ENCODE measurements at regions not wholly inside any gene's neighbourhood (a gene's known extent, or its start where the extent isn't known, plus 50 kb on each side); places are given as distances from the start of the nearest gene placed in this dataset.
"Not testable (repeated sequence)": the region's sequence is repeated elsewhere in the genome, so short reads cannot be mapped to it uniquely, and the experiment has no call there.

DNA sequence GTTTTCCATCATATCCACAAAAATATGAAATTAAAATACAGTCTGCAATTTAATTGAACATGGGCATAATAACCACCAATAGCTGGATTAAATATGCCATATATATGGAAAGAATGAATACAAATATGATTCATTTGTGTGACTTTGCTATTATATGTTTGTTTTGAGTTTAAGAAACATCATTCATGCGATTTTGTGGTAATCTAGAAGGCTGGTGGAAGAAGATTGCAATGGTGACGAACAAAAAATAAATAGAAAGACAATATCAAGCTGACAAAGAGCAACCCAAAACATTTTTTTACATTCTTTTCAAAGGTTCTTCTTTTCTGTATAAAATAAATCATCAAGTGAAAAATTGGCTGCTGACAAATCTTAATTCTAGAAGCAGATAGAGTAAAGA, 610.0 kb downstream of the MAT2B start:
- DNase-seq (ENCODE audit: low spot score) = no peak

DNA sequence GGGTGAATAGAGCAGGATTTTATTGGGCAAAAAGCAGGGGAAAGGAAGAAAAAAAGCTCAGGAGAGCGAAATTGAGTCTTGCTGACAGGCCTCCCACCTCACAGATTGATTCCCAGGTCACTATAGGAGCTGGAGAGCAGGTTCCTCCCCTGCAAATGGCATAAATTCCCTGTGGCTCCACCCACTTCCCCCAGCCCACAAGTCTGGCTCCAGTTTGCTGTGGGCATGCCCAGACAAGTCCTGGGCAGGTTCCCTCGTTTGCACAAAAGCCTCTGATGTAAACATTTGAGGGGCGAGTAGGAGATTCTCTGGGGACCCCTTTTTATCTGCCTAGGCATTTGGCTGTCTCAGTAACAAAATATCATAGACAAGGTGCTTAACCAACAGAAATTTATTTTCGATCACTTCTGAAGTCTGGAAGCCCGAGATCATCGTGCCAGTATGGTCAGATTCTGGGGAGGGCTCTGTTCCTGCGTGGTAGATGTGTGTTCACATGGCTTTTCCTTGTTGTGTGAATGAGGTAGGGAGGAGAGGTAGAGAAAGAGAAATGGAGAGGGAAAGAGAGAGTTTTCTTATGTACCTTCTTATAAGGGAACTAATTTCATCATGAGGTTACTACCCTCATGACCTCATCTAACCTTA, 614.5 kb downstream of the MAT2B start:
- DNase-seq (ENCODE audit: low spot score) = no peak

DNA sequence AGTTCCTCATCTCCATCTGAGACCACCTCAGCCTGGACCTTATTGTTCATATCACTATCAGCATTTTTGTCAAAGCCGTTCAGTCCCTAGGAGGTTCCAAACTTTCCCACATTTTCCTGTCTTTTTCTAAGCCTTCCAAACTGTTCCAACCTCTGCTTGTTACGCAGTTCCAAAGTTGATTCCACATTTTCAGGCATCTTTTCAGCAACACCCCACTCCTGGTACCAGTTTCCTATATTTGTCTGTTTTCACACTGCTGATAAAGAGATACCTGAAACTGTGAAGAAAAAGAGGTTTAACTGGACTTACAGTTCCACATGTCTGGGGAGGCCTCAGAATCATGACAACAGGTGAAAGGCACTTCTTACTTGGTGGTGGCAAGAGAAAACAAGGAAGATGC, 622.1 kb downstream of the MAT2B start:
- no peak for DNase-seq (ENCODE audit: low spot score)

DNA sequence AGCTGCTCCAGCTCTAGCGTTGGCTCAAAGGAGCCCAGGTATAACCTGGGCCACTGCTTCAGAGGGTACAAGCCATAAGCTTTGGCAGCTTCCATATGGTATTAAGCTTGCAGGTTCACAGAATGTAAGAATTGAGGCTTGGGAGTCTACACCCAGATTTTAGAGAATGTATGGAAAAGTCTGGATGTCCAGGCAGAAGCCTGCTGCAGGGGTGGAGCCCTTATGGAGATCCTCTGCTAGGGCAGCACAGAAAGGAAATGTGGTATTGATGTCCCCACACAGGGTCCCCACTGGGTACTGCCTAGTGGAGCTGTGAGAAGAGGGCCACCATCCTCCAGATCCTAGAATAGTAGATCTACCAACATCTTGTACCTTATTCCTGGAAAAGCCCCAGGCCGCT, 626.9 kb downstream of the MAT2B start:
- DNase-seq (ENCODE audit: low spot score) = no peak

DNA sequence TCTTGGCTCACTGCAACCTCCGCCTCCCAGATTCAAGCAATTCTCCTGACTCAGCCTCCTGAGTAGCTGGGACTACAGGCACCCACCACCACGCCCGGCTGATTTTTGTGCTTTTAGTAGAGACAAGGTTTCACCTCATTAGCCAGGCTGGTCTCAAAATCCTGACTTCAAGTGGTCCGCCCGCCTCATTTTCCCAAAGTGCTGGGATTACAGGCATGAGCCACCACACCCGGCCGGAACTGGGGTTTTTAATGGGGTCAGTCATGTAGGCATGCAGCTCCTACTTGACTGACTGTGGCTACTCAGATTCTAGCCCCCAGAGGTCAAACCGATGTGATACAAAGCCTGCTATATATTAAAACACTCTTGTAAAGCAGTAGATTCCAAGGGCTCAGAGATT, 631.7 kb downstream of the MAT2B start:
- DNase-seq (ENCODE audit: low spot score) = no peak

DNA sequence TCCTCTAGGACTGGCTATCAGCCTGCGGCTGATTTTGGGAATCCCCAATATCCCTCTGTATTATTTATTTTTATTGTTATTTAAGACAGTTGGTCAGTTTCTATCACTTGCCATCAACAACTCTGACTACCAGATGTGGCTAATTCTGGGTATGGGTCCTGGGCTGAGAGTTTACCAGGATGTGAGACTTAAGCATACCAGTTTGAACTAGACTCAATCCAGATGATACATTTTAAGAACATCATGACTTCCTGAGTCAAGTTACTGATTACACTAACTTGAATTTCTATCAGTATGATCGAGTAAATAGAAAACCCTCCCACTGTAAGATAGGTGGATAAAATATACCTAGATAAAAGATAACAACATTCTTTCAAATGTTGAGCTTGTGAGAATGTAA, 634.0 kb downstream of the MAT2B start:
- DNase-seq (ENCODE audit: low spot score) = no peak

DNA sequence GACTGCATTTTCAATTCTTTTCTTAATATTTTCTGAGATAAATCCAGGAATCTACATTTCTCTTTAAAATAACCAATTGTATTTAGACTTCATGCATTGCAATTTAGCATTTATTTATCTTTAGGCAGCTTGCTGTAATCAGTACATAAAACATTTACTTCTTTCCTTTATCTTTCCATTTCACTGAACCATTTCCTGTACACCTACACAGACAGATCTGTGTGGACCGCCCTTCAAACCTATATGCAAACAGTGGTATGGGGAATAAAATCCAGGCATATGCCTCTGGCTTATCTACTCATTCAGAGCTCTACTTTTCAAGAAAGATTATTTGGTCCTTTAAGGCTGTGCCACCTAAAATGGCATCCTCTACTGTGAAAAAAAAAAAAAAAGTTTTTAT, 640.0 kb downstream of the MAT2B start:
- no peak for DNase-seq (ENCODE audit: low spot score)

DNA sequence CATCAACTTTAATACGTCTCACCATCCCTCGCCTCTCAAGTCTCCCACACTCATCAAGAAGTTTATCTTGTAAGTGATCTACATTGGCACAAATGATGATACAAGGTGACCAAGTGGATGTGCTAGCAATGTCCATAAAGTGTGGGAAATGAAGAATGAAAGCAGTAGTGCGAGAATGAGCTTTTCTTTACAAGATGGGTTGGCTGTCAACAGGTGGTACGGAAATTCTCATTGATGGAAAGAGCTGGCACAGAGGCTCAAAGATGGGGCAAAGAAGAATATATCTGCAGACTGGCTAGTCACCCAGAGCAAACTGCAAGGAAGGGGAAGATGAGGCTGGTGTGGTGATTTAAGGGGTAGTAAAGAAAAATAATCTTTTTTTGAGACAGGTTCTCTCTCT, 640.8 kb downstream of the MAT2B start:
- no peak for DNase-seq (ENCODE audit: low spot score)

DNA sequence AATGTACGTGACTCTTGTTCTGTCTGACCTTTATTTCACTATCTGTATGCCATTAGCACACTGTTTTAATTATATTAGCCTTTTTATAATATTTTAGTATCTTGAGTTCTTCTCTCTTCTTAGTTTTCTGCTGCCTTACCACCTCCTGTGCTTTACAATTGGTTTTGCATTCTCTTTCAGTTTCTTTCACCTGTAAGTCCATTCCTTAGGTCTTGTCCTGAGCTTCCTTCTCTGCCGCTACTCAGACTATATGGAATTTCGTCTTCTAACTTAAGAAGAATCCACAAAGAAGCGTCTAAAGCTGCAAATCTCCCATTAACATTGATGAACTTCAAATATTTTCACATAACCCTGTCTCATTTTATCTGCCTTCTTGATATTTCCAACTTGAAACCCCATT, 642.9 kb downstream of the MAT2B start:
- DNase-seq (ENCODE audit: low spot score) = no peak

DNA sequence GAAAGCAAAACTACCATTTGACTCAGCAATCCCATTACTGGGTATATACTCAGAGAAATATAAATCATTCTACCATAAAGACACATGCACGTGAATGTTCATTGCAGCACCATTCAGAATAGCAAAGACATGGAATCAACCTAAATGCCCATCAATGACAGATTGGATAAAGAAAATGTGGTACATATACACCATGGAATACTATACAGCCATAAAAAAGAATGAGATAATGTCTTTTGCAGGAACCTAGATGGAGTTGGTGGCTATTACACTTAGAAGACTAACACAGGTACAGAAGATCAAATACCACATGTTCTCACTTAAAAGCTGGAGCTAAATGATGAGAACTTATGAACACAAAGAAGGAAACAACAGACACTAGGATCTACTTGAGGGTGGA, 647.1 kb downstream of the MAT2B start:
- not testable (repeated sequence) for DNase-seq (ENCODE audit: low spot score)

DNA sequence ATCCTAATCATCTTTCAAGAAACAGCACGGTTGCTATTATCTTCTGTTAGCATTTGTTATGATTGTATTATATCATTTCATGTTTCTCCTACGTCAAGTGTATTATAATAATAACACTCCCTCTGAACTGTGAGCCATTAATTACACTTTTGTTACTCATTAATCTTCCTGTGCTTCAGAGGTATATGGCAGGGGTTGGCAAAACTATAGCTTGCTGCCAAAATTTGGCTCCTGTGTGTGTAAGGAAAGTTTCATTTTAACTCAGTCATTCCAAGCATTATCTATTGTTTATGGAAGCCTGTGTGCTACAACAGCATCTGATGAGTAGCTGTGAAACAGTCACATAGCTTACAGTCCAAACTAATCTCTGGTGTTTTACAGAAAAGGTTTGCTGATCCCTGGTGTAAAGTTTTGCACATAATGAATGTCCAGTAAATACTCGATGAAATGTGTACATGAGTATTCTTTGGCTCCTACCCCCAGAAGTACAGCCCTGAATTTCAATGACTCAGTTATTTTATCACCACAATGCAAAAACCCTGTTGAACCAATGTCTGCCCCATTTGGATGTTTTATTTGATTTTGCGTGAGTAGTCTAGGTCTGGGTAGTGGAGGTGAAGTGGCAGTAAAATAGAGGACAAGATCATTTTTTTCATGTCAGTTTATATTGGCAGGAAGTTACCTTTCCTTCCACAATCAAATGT, 648.2 kb downstream of the MAT2B start:
- no peak for DNase-seq (ENCODE audit: low spot score)

DNA sequence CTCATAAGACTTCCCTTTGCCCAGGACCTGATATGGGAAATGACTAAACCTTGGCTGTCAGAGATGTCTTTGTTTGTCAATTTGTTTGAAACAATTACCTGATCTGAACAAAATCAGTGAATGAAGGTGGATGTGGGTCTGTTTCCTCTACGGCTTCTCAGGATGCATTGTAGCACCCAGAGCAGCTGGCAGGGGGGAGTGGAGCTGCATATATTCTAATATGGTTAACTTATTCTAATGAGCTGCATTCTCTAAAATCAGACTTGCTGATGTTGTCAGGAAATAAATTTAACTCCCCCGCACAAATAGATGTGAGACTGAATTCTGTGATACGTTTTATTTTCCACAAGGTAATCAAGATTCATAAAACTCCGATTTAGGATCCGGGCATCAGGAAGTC, 665.4 kb downstream of the MAT2B start:
- no peak for DNase-seq (ENCODE audit: low spot score)

DNA sequence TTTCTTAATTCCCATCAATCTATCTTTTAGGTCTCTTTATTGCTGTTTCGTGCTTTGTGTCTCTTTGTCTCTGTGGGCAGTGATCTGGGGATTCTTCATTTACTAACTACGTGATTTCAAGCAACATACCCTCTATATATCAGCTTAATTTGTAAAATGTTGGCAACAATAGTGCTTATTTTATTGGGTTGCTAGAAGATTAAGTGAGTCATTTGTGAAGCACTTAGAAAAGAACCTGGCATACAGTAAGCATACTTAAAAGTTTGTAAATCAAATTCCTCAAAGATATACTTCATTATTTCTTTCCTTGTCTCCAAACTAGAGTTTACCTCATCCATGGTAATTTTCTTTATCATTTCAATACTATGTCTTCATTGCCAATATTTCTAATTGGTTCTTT, 669.7 kb downstream of the MAT2B start:
- no peak for DNase-seq (ENCODE audit: low spot score)

DNA sequence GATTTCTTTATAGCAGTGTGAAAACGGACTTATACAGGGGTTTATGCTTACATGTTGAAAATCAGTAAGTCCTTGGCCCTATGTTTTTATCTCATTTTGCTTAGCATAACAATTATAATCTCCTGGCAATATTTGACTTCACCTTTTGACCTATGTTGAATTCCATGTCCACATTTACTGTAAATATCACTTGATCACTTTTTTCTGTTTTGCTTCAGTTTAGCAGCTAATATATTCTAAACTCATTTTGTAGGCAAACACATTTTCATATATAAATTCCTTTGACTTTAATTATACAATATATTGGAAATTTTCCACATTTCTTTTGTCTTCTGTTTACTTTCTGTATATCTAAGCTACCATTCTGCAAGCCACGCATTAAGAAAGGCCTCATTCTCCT, 674.0 kb downstream of the MAT2B start:
- no peak for DNase-seq (ENCODE audit: low spot score)

DNA sequence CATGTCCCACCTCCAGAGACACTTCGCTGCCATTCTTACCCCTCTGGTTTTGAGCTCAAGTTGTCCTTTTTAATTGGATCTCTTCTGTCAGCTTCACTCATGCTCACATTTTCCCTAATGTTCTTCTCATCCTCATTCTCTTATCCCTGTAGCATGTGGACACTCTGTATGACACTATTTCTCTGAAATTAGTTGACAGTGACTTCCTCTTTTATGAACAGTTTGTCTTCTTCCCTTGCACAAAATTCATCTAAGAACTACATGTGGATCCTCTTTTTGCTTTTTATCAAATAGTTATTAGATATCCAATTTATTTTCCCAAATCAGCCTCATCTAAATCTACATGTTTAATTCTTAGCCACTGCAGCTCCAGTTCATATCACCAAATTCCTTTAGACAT, 676.2 kb downstream of the MAT2B start:
- DNase-seq (ENCODE audit: low spot score) = no peak

DNA sequence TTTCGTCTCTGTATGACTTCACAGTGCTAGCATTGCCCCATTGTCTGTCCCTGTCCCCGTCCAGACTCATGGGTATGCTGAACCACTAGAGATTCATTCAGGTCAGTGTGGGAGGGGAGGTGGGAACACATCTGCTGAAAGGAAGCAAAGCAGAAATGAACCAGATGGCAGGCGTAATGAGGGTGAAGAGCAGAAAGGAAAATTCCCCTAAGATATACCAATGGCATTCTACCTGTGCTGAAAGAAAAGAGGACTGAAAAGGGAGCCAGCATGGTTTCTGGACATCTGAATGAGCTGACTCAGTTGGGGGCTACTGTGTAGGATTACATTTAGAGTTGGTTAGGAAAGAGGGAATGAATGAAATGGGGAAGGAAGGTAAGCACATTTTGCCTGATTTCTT, 678.7 kb downstream of the MAT2B start:
- no peak for DNase-seq (ENCODE audit: low spot score)

DNA sequence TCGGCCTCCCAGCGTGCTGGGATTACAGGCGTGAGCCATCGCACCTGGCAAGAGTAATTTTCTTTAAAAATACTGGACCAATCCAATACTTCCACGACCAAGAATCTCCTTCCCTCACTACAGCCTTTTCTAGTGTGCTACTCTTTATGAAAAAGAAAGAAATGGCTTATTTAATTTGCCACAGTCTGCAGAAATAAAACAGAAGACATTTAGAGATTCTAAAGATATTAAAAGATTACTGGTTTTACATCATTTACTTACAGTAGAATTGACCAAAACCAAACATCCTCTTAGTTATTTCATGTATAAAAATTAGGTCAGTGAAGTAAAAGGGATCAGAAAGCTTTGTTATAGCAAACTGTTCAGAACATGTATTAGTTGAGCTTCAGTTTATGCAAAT, 679.6 kb downstream of the MAT2B start:
- DNase-seq (ENCODE audit: low spot score) = no peak

DNA sequence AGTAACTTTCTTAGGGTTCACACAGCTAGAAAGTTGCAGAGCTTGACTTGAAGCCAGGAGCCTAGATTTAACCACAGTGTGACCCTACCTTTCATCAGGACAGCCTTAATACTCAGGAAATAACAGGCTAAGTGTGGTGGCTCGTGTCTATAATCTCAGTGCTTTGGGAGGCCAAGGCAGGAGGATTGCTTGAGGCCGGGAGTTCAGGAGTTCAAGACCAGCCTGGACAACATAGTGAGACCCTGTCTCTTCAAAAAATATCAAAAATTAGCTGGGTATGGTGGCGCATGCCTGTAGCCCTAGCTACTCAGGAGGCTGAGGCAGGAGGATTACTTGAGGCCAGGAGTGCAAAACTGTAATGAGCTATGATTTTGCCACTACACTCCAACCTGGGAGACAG, 681.1 kb downstream of the MAT2B start:
- no peak for DNase-seq (ENCODE audit: low spot score)

DNA sequence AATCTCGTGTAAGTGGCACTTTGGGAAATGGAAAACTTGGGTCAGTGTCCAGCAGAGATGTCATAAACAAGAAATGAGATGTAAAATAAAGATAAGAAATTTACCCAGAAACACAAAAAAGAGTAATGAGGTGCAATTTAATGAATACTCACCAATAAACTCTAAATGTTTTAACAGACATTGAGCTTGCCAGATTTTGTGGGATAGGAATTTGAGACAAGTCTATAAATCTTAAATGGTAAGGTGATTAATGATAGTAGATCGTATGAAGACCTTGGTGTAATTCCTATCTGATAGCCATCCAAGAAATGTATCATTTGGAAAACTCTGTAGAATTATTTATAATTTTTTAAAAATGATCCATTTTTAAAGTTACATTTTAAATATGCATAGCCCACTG, 682.4 kb downstream of the MAT2B start:
- DNase-seq (ENCODE audit: low spot score) = no peak

DNA sequence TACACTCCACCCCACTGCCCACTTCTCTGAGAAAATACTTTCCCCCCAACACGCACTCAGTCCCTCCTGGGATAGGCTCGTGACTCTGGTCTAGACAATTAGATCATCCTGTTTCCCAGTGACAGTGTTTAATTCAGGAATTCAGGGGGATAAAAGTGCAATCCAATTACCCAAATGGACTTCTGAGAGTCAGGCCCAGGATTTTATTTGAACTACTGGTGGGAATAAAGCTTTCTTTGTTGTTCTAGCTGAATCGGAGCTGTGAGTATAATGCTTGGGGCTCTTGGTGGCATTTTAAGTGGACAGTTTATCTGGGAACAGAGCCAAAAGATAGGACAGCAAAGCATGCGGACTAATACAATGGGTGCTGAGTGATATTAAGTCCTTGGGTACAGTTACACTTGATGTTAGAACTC, 683.3 kb downstream of the MAT2B start:
- DNase-seq (ENCODE audit: low spot score) = no peak

DNA sequence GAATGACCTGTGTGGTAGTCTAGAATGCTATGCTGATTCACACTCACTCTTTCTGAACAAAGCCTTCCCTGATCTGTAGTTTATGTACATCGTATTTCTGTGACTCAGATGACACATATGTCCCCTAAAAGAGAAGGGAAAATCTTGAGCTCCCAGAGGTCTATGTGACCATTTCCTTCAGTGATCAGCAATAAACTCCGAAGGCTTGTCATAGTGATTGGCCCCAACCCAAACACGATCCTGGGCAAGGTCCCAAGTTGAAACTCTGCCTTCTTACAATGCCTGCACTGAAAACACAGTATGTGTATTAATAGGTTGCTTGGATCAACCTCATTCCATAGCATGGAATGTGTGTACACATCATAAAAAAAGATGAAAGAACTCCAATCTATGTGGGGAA, 685.8 kb downstream of the MAT2B start:
- no peak for DNase-seq (ENCODE audit: low spot score)

DNA sequence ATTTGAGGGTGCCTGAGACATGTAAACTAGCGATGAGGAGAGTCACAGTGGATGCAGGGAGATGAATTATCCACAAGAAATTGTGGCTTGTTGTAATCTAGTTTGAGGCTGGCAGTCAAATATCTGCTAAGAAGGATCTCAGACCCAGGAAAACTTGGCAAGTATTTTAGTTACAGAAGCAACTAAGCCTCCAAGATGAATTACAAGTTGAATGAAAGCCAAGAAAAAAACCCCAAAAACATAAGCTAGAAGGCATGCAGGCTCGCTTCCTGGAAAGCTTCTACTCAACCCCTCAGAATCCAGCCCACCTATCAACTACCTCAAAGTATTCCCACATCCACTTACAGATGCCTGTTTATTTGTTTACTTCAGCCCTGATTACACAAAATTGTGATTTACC, 696.9 kb downstream of the MAT2B start:
- no peak for DNase-seq (ENCODE audit: low spot score)

DNA sequence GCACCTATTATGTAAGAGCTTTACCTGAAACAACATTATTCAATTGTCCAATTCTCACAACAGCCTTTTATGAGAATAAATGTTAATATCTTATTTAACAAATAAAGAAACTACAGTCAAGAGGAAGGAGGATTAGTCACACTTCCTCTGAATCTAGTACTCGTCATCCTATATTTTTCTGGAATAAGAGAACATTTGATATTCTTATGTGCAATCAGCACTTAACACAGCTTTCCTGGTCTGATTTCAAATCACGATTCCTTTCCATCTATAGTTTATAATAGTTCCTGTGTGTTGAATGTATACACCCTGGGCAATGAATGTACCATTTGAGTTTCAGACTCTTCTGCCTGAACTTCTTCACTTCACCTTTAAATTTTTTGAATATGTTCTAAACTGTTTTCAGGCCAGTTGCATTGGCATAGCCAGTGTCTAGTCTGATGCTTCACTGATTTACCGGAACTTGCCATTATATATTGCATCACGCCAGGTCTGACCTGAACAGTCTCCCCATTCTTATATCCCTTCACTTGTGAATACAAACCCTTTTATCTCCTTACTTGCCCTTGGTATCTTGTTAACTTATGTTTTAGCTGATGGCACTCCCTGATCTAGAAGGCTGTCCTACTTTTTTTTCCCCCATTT, 698.3 kb downstream of the MAT2B start:
- DNase-seq (ENCODE audit: low spot score) = no peak
